Activated naive CD8-positive, alpha-beta T cell treated with anti-CD3 and anti-CD28 coated beads, Interleukin-2, amount 10 ng/mL, durations not matched to agents 7 days and 5 days (primary cell): ENCODE measurements at regions not wholly inside any gene's neighbourhood (a gene's known extent, or its start where the extent isn't known, plus 50 kb on each side); places are given as distances from the start of the nearest gene placed in this dataset.
"Not testable (repeated sequence)": the region's sequence is repeated elsewhere in the genome, so short reads cannot be mapped to it uniquely, and the experiment has no call there.

Source experiments
- ATAC-seq: fragments of 150-1000 bp; cut with Tn5 transposase; one replicate; pipeline ENCODE4 v1.10.0; 2021; ENCODE audit warnings: low read depth, moderate library complexity
- POLR2A ChIA-PET: fragments of 350-600 bp; sonication (Branson Sonifier 250); formaldehyde crosslinking; loops from one replicate; lab custom pipeline; 2021; ENCODE audit warnings: antibody characterized with exemption; lab: Charles Lee
- DNase-seq: peaks from one replicate; pipeline ENCODE4 v3.0.0; 2021
- H3K27ac Mint-ChIP-seq: one replicate; pipeline ENCODE4 v1.8.0; 2022; ENCODE audit warnings: mild to moderate bottlenecking, mixed read lengths
- H3K27me3 Mint-ChIP-seq: one replicate; pipeline ENCODE4 v1.8.0; 2022; ENCODE audit warnings: mild to moderate bottlenecking, moderate library complexity, mixed read lengths
- H3K36me3 Mint-ChIP-seq: one replicate; pipeline ENCODE4 v1.8.0; 2021; ENCODE audit warnings: mild to moderate bottlenecking, mixed read lengths
- H3K4me1 Mint-ChIP-seq: one replicate; pipeline ENCODE4 v1.8.0; 2021; ENCODE audit warnings: mixed read lengths
- H3K4me3 Mint-ChIP-seq: one replicate; pipeline ENCODE4 v1.8.0; 2022; ENCODE audit warnings: mild to moderate bottlenecking, moderate library complexity, mixed read lengths
- H3K9me3 Mint-ChIP-seq: one replicate; pipeline ENCODE4 v1.8.0; 2021; ENCODE audit warnings: mixed read lengths

- H3K36me3 Mint-ChIP-seq, H3K27ac Mint-ChIP-seq, ATAC-seq, DNase-seq, H3K27me3 Mint-ChIP-seq, H3K4me3 Mint-ChIP-seq, H3K4me1 Mint-ChIP-seq, POLR2A ChIA-PET, H3K9me3 Mint-ChIP-seq: not testable (repeated sequence)
These were observed 76.9 kb downstream of the PTTG1 start for GRCh38 chr5:160498441-160499043.

GRCh38 chr5:160500786-160501779, 79.4 kb downstream of the PTTG1 start:
- POLR2A ChIA-PET = interaction anchor here (1.2 kb wide), 1 partner anchor 63 kb away, joined by 3 read pairs; no protein-coding TSS in a partner anchor
- Mint-ChIP-seq H3K4me1 (peaks cover 7% of the 10 kb centered on the region), H3K36me3 (peaks cover 2% of the 10 kb centered on the region), H3K27me3 (peaks cover 8% of the 10 kb centered on the region), H3K4me3 (no peak overlapping the region), H3K9me3 (no peaks in the 10 kb centered on the region), H3K27ac (no peak overlapping the region)
- ATAC-seq = no peak
- DNase-seq = no peak

- no peak for DNase-seq
- Mint-ChIP-seq H3K4me3 (no peak overlapping the region), H3K27me3 (peaks cover 6% of the 10 kb centered on the region), H3K36me3 (no peaks in the 10 kb centered on the region), H3K9me3 (no peaks in the 10 kb centered on the region), H3K27ac (peak overlapping the region; percentile 67), H3K4me1 (peaks cover 25% of the 10 kb centered on the region)
- POLR2A ChIA-PET = no interaction called here
- ATAC-seq = no peak
These were observed 83.3 kb downstream of the PTTG1 start for GRCh38 chr5:160504906-160505305.

- Mint-ChIP-seq H3K4me3 (peak overlapping the region; percentile 62), H3K27me3 (peaks cover 6% of the 10 kb centered on the region), H3K9me3 (no peaks in the 10 kb centered on the region), H3K27ac (peak overlapping the region; percentile 82), H3K36me3 (no peaks in the 10 kb centered on the region), H3K4me1 (peaks cover 25% of the 10 kb centered on the region)
- DNase-seq = peak; percentile 63
- ATAC-seq = peak; percentile 83
- POLR2A ChIA-PET = interaction anchor here (0.6 to 2.7 kb wide), 4 partner anchors 29 to 87 kb away, joined by 3 to 15 read pairs (median 7); partner anchors contain the start of gene SLU7
These were observed 84.7 kb downstream of the PTTG1 start for GRCh38 chr5:160506006-160507004.

- peaks cover 25% of the 10 kb centered on the region for H3K4me1 Mint-ChIP-seq
- no peak overlapping the region for H3K27ac Mint-ChIP-seq
- no peak for ATAC-seq
- no peaks in the 10 kb centered on the region for H3K36me3 Mint-ChIP-seq
- POLR2A ChIA-PET = interaction anchor here (1.5 to 2.7 kb wide), 3 partner anchors 30 to 68 kb away, joined by 5 to 15 read pairs (median 9); no protein-coding TSS in a partner anchor
- no peaks in the 10 kb centered on the region for H3K9me3 Mint-ChIP-seq
- no peak overlapping the region for H3K4me3 Mint-ChIP-seq
- no peak for DNase-seq
- H3K27me3 Mint-ChIP-seq = peaks cover 3% of the 10 kb centered on the region
These were observed 85.6 kb downstream of the PTTG1 start for GRCh38 chr5:160507221-160507721.

- Mint-ChIP-seq H3K27me3 (peaks cover 9% of the 10 kb centered on the region), H3K4me3 (no peak overlapping the region), H3K36me3 (no peaks in the 10 kb centered on the region), H3K27ac (peak overlapping the region; percentile 56), H3K9me3 (no peaks in the 10 kb centered on the region), H3K4me1 (peaks cover 25% of the 10 kb centered on the region)
- ATAC-seq (peak; percentile 77), DNase-seq (no peak)
- POLR2A ChIA-PET = no interaction called here
These were observed 87.2 kb downstream of the PTTG1 start for GRCh38 chr5:160508780-160509361.

GRCh38 chr5:160511280-160511929, 89.8 kb downstream of the PTTG1 start:
- Mint-ChIP-seq H3K9me3 (no peaks in the 10 kb centered on the region), H3K27ac (no peak overlapping the region), H3K4me1 (peaks cover 15% of the 10 kb centered on the region), H3K4me3 (no peak overlapping the region), H3K27me3 (peaks cover 10% of the 10 kb centered on the region), H3K36me3 (no peaks in the 10 kb centered on the region)
- POLR2A ChIA-PET = no interaction called here
- DNase-seq = no peak
- ATAC-seq = no peak
